ENCODE measurements at regions not wholly inside any gene's neighbourhood (a gene's known extent, or its start where the extent isn't known, plus 50 kb on each side); places are given as distances from the start of the nearest gene placed in this dataset.

- TF ChIP-seq YY1 (IDR thresholded peaks at IDR 0.05; ENCODE audit: low read depth) = no peak
- no peak for TF ChIP-seq FOXM1 (IDR thresholded peaks at IDR 0.05; ENCODE audit: borderline replicate concordance, low read depth)
Observed at GRCh38 chr5:28984639-28985038, 1946.3 kb upstream of the CDH9 start.

All from Ishikawa (cell line).